PC-3 (cell line): ENCODE measurements at regions not wholly inside any gene's neighbourhood (a gene's known extent, or its start where the extent isn't known, plus 50 kb on each side); places are given as distances from the start of the nearest gene placed in this dataset.

Experiments used
- ATAC-seq: fragments of 200-7000 bp; cut with Tn5 transposase; 2 replicates; pipeline ENCODE4 v1.9.1; 2020; ENCODE audit warnings: mild to moderate bottlenecking, moderate library complexity
- BruUV-seq: library from RNA; stranded (reverse); fragments of 400-500 nt; replicated peaks from 2 replicates; lab custom pipeline; 2021; lab: Mats Ljungman, UMichigan
- CTCF ChIA-PET: fragments of 300-600 bp; sonication (Branson Sonifier 250); formaldehyde crosslinking; loops from one replicate; lab custom pipeline; 2022; ENCODE audit warnings: antibody characterized with exemption; lab: Charles Lee
- POLR2A ChIA-PET: fragments of 300-600 bp; sonication (Branson Sonifier 250); formaldehyde crosslinking; loops from one replicate; lab custom pipeline; 2022; ENCODE audit warnings: antibody characterized with exemption; ENCODE audit not compliant: unreplicated experiment; lab: Charles Lee
- DNase-seq: peaks from one replicate; pipeline ENCODE4 v3.0.0-alpha.2; 2015
- H2AFZ ChIP-seq: fragments of 300-600 bp; sonication (generic); 2 replicates; pipeline ENCODE4 v1.6.0; 2016; ENCODE audit warnings: antibody characterized with exemption, low read length
- H3F3A ChIP-seq: fragments of 300-600 bp; sonication (generic); one replicate; pipeline ENCODE4 v1.6.0; 2017; ENCODE audit warnings: antibody characterized with exemption, low read length, control low read depth, mild to moderate bottlenecking; ENCODE audit not compliant: unreplicated experiment
- H3K27ac ChIP-seq: fragments of 300-600 bp; sonication (generic); 2 replicates; pipeline ENCODE4 v1.5.1; 2016; ENCODE audit warnings: mild to moderate bottlenecking, low read length
- H3K27me3 ChIP-seq: fragments of 300-600 bp; sonication (generic); 2 replicates; pipeline ENCODE4 v1.6.1; 2016; ENCODE audit warnings: low read length, mixed read lengths
- H3K36me3 ChIP-seq: fragments of 300-600 bp; sonication (generic); 2 replicates; pipeline ENCODE4 v1.6.1; 2016; ENCODE audit warnings: low read depth, mixed run types, low read length, mixed read lengths
- H3K4me1 ChIP-seq: fragments of 300-600 bp; sonication (generic); 2 replicates; pipeline ENCODE4 v1.5.1; 2016; ENCODE audit warnings: low read length; ENCODE audit not compliant: insufficient read depth
- H3K4me2 ChIP-seq: fragments of 300-600 bp; sonication (generic); 2 replicates; pipeline ENCODE4 v1.6.0; 2016; ENCODE audit warnings: low read length
- H3K4me3 ChIP-seq: fragments of 300-600 bp; sonication (generic); 2 replicates; pipeline ENCODE4 v1.5.1; 2016; ENCODE audit warnings: mild to moderate bottlenecking, low read length, mixed read lengths
- H3K79me2 ChIP-seq: fragments of 300-600 bp; sonication (generic); 2 replicates; pipeline ENCODE4 v1.6.1; 2017; ENCODE audit warnings: low read length, mixed read lengths
- H3K9ac ChIP-seq: fragments of 300-600 bp; sonication (generic); 2 replicates; pipeline ENCODE4 v1.6.0; 2016; ENCODE audit warnings: mild to moderate bottlenecking, low read length
- H3K9me2 ChIP-seq: fragments of 300-600 bp; sonication (generic); replicated peaks from 2 replicates; pipeline ENCODE4 v1.6.1; 2016; ENCODE audit warnings: mixed run types, low read length, mixed read lengths
- H3K9me3 ChIP-seq: fragments of 300-600 bp; sonication (generic); 2 replicates; pipeline ENCODE4 v1.6.1; 2016; ENCODE audit warnings: low read length, mixed read lengths
- H4K20me1 ChIP-seq: fragments of 300-600 bp; sonication (generic); 2 replicates; pipeline ENCODE4 v1.6.1; 2016; ENCODE audit warnings: low read length, mixed read lengths
- EZH2 ChIP-seq: fragments of 300-600 bp; sonication (generic); IDR thresholded peaks from one replicate; pipeline ENCODE4 v1.6.1; 2017; ENCODE audit warnings: antibody characterized with exemption, mild to moderate bottlenecking, low read length; ENCODE audit not compliant: unreplicated experiment
- EZH2phosphoT487 ChIP-seq: fragments of 300-600 bp; sonication (generic); IDR thresholded peaks from 2 replicates; pipeline ENCODE4 v1.6.1; 2018; ENCODE audit warnings: mild to moderate bottlenecking, antibody characterized with exemption, low read length, borderline replicate concordance
- intact Hi-C: fragments of 100-400 bp; cut with micrococcal nuclease; formaldehyde crosslinking; loops from 2 replicates; pipeline ENCODE4 v1.9.0; 2023
- TF ChIP-seq, protein P1 (sequence below): fragments of 300-600 bp; sonication (generic); conservative IDR thresholded peaks from 2 replicates; pipeline ENCODE4 v1.5.1; 2017; ENCODE audit warnings: antibody characterized with exemption, low read depth, mild to moderate bottlenecking, low read length

DNA sequence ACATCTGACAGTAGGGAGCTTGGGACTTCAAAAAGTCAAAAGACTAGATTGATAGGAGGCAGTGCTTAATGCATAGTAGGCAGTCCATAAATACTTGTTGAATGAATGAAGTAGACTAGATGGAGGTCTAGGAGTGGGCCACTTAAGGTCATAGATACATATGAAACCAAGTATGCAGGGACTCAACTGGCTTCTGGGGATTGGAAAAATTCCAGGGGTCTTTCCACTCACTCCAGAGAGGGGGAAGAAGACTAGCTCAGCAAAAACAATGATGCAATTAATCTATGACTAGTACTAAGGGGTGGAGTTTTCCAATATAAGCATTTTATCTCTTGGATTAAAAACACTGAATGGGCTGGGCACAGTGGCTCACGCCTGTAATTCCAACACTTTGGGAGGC is 298.3 kb upstream of the XYLT1 start:
- no TSS peak for BruUV-seq
- Histone ChIP-seq H2AFZ (no peak overlapping the region), H3K27ac (no peak overlapping the region), H3K9ac (no peak overlapping the region), H3K4me3 (no peak overlapping the region), H3K36me3 (no peaks in the 10 kb centered on the region), H3F3A (no peaks in the 10 kb centered on the region), H3K9me3 (no peaks in the 10 kb centered on the region), H3K4me2 (no peak overlapping the region), H3K9me2 (no peaks in the 10 kb centered on the region), H4K20me1 (no peaks in the 10 kb centered on the region), H3K27me3 (no peaks in the 10 kb centered on the region), H3K4me1 (no peaks in the 10 kb centered on the region), H3K79me2 (no peaks in the 10 kb centered on the region)
- intact Hi-C loops, result no loop called here
- DNase-seq (no peak), ATAC-seq (no peak)
- CTCF ChIA-PET, result no interaction called here
- TF ChIP-seq EZH2, result no peak
- TF ChIP-seq, protein P1, sequence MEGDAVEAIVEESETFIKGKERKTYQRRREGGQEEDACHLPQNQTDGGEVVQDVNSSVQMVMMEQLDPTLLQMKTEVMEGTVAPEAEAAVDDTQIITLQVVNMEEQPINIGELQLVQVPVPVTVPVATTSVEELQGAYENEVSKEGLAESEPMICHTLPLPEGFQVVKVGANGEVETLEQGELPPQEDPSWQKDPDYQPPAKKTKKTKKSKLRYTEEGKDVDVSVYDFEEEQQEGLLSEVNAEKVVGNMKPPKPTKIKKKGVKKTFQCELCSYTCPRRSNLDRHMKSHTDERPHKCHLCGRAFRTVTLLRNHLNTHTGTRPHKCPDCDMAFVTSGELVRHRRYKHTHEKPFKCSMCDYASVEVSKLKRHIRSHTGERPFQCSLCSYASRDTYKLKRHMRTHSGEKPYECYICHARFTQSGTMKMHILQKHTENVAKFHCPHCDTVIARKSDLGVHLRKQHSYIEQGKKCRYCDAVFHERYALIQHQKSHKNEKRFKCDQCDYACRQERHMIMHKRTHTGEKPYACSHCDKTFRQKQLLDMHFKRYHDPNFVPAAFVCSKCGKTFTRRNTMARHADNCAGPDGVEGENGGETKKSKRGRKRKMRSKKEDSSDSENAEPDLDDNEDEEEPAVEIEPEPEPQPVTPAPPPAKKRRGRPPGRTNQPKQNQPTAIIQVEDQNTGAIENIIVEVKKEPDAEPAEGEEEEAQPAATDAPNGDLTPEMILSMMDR, result no peak
- POLR2A ChIA-PET, result no interaction called here

DNA sequence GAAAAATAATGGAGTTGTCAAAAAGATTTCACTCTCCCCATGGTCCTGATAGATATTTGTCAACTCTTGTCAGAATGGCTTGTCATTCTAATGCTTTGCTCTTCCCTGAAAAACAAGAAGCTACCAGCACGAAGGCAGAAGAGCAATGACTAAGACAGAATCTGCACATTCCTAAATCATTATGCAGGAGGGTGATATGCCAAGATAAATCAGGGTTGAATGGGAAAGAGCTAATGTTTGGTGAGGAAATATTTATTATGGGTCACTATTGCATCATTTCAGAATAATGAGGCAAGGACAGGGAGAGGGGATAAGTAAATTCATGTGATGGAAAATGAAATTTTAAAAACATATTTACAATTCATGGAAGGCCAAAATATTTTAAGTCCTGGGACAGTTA is 297.5 kb upstream of the XYLT1 start:
- H3K4me3 ChIP-seq, result no peak overlapping the region
- H3K27me3 ChIP-seq, result no peaks in the 10 kb centered on the region
- no peak for DNase-seq
- H2AFZ ChIP-seq, result no peak overlapping the region
- BruUV-seq, result no TSS peak
- no peaks in the 10 kb centered on the region for H4K20me1 ChIP-seq
- POLR2A ChIA-PET, result no interaction called here
- H3K4me1 ChIP-seq, result no peaks in the 10 kb centered on the region
- intact Hi-C loops, result no loop called here
- no peaks in the 10 kb centered on the region for H3K36me3 ChIP-seq
- no peaks in the 10 kb centered on the region for H3K9me3 ChIP-seq
- CTCF ChIA-PET, result no interaction called here
- no peaks in the 10 kb centered on the region for H3K79me2 ChIP-seq
- no peak overlapping the region for H3K9ac ChIP-seq
- no peak for ATAC-seq
- no peaks in the 10 kb centered on the region for H3K9me2 ChIP-seq
- no peak for TF ChIP-seq EZH2
- TF ChIP-seq, protein P1, result no peak
- no peak for TF ChIP-seq EZH2phosphoT487
- H3K27ac ChIP-seq, result no peak overlapping the region
- H3F3A ChIP-seq, result no peaks in the 10 kb centered on the region
- H3K4me2 ChIP-seq, result no peak overlapping the region

DNA sequence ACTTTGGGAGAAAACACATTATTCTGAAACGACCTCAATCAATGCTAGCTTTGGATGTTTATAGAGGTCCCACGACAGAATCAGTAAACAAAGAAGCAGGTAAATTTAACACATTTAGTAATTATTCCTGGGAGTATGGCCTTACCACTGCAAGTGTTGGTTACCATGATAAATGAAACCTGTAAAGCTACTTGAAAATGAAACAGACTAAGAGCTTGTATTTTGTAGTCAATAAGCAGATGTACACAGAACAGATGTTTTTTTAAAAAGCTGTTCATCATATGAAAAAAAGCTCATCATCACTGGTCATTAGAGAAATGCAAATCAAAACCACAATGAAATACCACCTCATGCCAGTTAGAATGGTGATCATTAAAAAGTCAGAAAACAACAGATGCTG is 295.3 kb upstream of the XYLT1 start:
- Histone ChIP-seq H3K79me2 (no peaks in the 10 kb centered on the region), H3K27ac (no peak overlapping the region), H3K4me1 (no peaks in the 10 kb centered on the region), H2AFZ (no peak overlapping the region), H4K20me1 (no peaks in the 10 kb centered on the region), H3F3A (no peaks in the 10 kb centered on the region), H3K9me2 (no peaks in the 10 kb centered on the region), H3K27me3 (no peaks in the 10 kb centered on the region), H3K9me3 (no peaks in the 10 kb centered on the region), H3K36me3 (no peaks in the 10 kb centered on the region), H3K4me3 (no peak overlapping the region), H3K4me2 (no peak overlapping the region), H3K9ac (no peak overlapping the region)
- DNase-seq (no peak), ATAC-seq (no peak)
- intact Hi-C loops, result no loop called here
- ChIA-PET POLR2A (no interaction called here), CTCF (no interaction called here)
- TF ChIP-seq EZH2 (no peak), EZH2phosphoT487 (no peak)
- TF ChIP-seq, protein P1, result no peak
- no TSS peak for BruUV-seq
